Smooth muscle cell (in vitro differentiated cells): ENCODE measurements at regions not wholly inside any gene's neighbourhood (a gene's known extent, or its start where the extent isn't known, plus 50 kb on each side); places are given as distances from the start of the nearest gene placed in this dataset.

Experiments used
- DNase-seq: peaks from one replicate; lab custom pipeline; 2025; ENCODE audit not compliant: unreplicated experiment; lab: John Stamatoyannopoulos, UW
- H2AFZ ChIP-seq: fragments of 200-600 bp; sonication (generic); 2 replicates; pipeline ENCODE4 v1.6.0; 2016; ENCODE audit warnings: antibody characterized with exemption, low read depth, mild to moderate bottlenecking
- H3F3A ChIP-seq: fragments of 200-600 bp; sonication (generic); 2 replicates; pipeline ENCODE4 v1.6.0; 2017; ENCODE audit warnings: antibody characterized with exemption, low read depth
- H3K27ac ChIP-seq: fragments of 200-600 bp; sonication (generic); 2 replicates; pipeline ENCODE4 v1.5.1; 2016; ENCODE audit warnings: low read depth, mild to moderate bottlenecking
- H3K27me3 ChIP-seq: fragments of 200-600 bp; sonication (generic); 2 replicates; pipeline ENCODE4 v1.6.1; 2016; ENCODE audit warnings: low read depth, mild to moderate bottlenecking
- H3K36me3 ChIP-seq: fragments of 200-600 bp; sonication (generic); 2 replicates; pipeline ENCODE4 v1.5.1; 2016; ENCODE audit warnings: low read depth
- H3K4me1 ChIP-seq: fragments of 200-600 bp; sonication (generic); 2 replicates; pipeline ENCODE4 v1.5.1; 2016; ENCODE audit warnings: low read depth
- H3K4me2 ChIP-seq: fragments of 200-600 bp; sonication (generic); 2 replicates; pipeline ENCODE4 v1.6.0; 2016; ENCODE audit warnings: mild to moderate bottlenecking
- H3K4me3 ChIP-seq: fragments of 200-600 bp; sonication (generic); 2 replicates; pipeline ENCODE4 v1.5.1; 2016; ENCODE audit warnings: mild to moderate bottlenecking
- H3K79me2 ChIP-seq: fragments of 200-600 bp; sonication (generic); 2 replicates; pipeline ENCODE4 v1.6.0; 2016; ENCODE audit warnings: low read depth, mild to moderate bottlenecking
- H3K9ac ChIP-seq: fragments of 200-600 bp; sonication (generic); 2 replicates; pipeline ENCODE4 v1.6.0; 2016; ENCODE audit warnings: low read depth
- H3K9me3 ChIP-seq: fragments of 200-600 bp; sonication (generic); replicated peaks from 2 replicates; pipeline ENCODE4 v1.5.1; 2016; ENCODE audit warnings: low read depth
- H4K20me1 ChIP-seq: fragments of 200-600 bp; sonication (generic); 2 replicates; pipeline ENCODE4 v1.6.0; 2016; ENCODE audit warnings: low read depth
- CTCF ChIP-seq: fragments of 200-600 bp; sonication (generic); IDR thresholded peaks from 2 replicates; pipeline ENCODE4 v1.5.1; 2017; ENCODE audit warnings: borderline replicate concordance, mild to moderate bottlenecking, antibody characterized with exemption; ENCODE audit not compliant: insufficient read depth, poor library complexity, severe bottlenecking
- WGBS: methylation state at CpG from one replicate; pipeline ENCODE4 v1.1.7; 2016; ENCODE audit warnings: low lambda C conversion rate; 5-methylcytosine and 5-hydroxymethylcytosine counted together

GRCh38 chr16:80041410-80041809 is 440.9 kb upstream of the MAF start:
- no peak for TF ChIP-seq CTCF
- DNase-seq, result no peak

GRCh38 chr16:80040814-80041213 is 440.3 kb upstream of the MAF start:
- no peak for DNase-seq
- no peaks in the 10 kb centered on the region for H3K9me3 ChIP-seq
- H4K20me1 ChIP-seq, result no peaks in the 10 kb centered on the region
- H3K4me1 ChIP-seq, result peaks cover 1% of the 10 kb centered on the region
- H3K4me3 ChIP-seq, result no peak overlapping the region
- peaks cover 4% of the 10 kb centered on the region for H3F3A ChIP-seq
- H2AFZ ChIP-seq, result no peak overlapping the region
- H3K79me2 ChIP-seq, result no peaks in the 10 kb centered on the region
- peak overlapping the region; percentile 8 for H3K27ac ChIP-seq
- no peak for TF ChIP-seq CTCF
- WGBS, result 82% methylated on average over 3 of the region's 3 CpGs
- H3K9ac ChIP-seq, result no peak overlapping the region
- H3K4me2 ChIP-seq, result no peak overlapping the region
- no peaks in the 10 kb centered on the region for H3K27me3 ChIP-seq
- H3K36me3 ChIP-seq, result no peaks in the 10 kb centered on the region

More at GRCh38 chr16:80041410-80041809, 440.9 kb upstream of the MAF start:
- Histone ChIP-seq H3K9me3 (no peaks in the 10 kb centered on the region), H4K20me1 (no peaks in the 10 kb centered on the region), H3K27me3 (no peaks in the 10 kb centered on the region), H3K79me2 (no peaks in the 10 kb centered on the region), H3K36me3 (no peaks in the 10 kb centered on the region), H3K4me1 (peaks cover 7% of the 10 kb centered on the region), H2AFZ (peak overlapping the region; percentile 13), H3K27ac (no peak overlapping the region), H3K9ac (no peak overlapping the region), H3F3A (peaks cover 4% of the 10 kb centered on the region), H3K4me2 (no peak overlapping the region), H3K4me3 (no peak overlapping the region)
- 22% methylated on average over 2 of the region's 2 CpGs for WGBS

- DNase-seq, result no peak
- H3K36me3 ChIP-seq, result no peaks in the 10 kb centered on the region
- no peaks in the 10 kb centered on the region for H3K27me3 ChIP-seq
- H3K4me1 ChIP-seq, result no peaks in the 10 kb centered on the region
- no peak overlapping the region for H3K9ac ChIP-seq
- peaks cover 4% of the 10 kb centered on the region for H3F3A ChIP-seq
- H3K27ac ChIP-seq, result no peak overlapping the region
- H3K4me2 ChIP-seq, result no peak overlapping the region
- H3K79me2 ChIP-seq, result no peaks in the 10 kb centered on the region
- no peaks in the 10 kb centered on the region for H4K20me1 ChIP-seq
- no peak for TF ChIP-seq CTCF
- no peak overlapping the region for H2AFZ ChIP-seq
- H3K4me3 ChIP-seq, result no peak overlapping the region
- no peaks in the 10 kb centered on the region for H3K9me3 ChIP-seq
These were observed 439.9 kb upstream of the MAF start for GRCh38 chr16:80040413-80040812.

- Histone ChIP-seq H2AFZ (no peak overlapping the region), H3K79me2 (no peaks in the 10 kb centered on the region), H3K4me2 (no peak overlapping the region), H3K27ac (no peak overlapping the region), H3K9me3 (no peaks in the 10 kb centered on the region), H3K27me3 (no peaks in the 10 kb centered on the region), H4K20me1 (no peaks in the 10 kb centered on the region), H3K36me3 (no peaks in the 10 kb centered on the region), H3F3A (peaks cover 4% of the 10 kb centered on the region), H3K4me1 (no peaks in the 10 kb centered on the region), H3K4me3 (no peak overlapping the region), H3K9ac (no peak overlapping the region)
- DNase-seq, result no peak
- TF ChIP-seq CTCF, result no peak
- WGBS, result 88% methylated on average over 2 of the region's 2 CpGs
These were observed 439.2 kb upstream of the MAF start for GRCh38 chr16:80039777-80040176.
